ENCODE measurements at regions not wholly inside any gene's neighbourhood (a gene's known extent, or its start where the extent isn't known, plus 50 kb on each side); places are given as distances from the start of the nearest gene placed in this dataset.

DNA sequence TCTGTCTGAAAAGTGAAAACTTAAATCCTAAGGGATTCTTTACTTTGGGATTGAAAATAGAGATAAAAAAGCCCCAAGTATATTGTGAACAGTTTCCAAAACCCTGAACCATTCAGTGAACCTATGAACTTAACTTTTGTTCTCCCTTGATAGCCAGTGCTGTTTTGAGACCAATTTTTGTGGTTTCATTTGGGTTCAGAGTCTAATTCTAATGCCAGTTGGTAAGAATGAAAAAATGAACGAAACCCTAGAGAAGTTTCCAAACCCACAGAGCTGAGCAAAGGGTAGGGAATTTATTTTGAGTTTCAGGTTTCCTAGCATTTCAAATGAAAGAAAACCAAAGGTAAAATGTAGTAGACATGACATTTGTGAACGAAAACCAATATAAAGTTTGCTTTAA is 1366.8 kb downstream of the EFNA5 start:
- no peak for TF ChIP-seq CTCF (conservative IDR thresholded peaks at IDR 0.05; ENCODE audit: low read depth, low read length)
- TF ChIP-seq EZH2 (IDR thresholded peaks at IDR 0.05; ENCODE audit: borderline replicate concordance, low read depth, low read length, poor library complexity, severe bottlenecking), result no peak

All from A673 (cell line).